HEK293 (cell line): ENCODE measurements at regions not wholly inside any gene's neighbourhood (a gene's known extent, or its start where the extent isn't known, plus 50 kb on each side); places are given as distances from the start of the nearest gene placed in this dataset.

Experiments
- FEZF1 ChIP-seq: fragments of 450-650 bp; formaldehyde crosslinking; IDR thresholded peaks from 2 replicates; pipeline ENCODE4 v1.5.1; 2016; ENCODE audit warnings: missing biosample characterization, missing genetic modification characterization
- GLIS1 ChIP-seq: fragments of 450-650 bp; formaldehyde crosslinking; IDR thresholded peaks from 2 replicates; pipeline ENCODE4 v1.5.1; 2016; ENCODE audit warnings: missing biosample characterization, missing genetic modification characterization
- KLF10 ChIP-seq: fragments of 450-650 bp; IDR thresholded peaks from 2 replicates; pipeline ENCODE4 v1.5.1; 2018; ENCODE audit warnings: missing biosample characterization, mild to moderate bottlenecking, missing genetic modification characterization
- KLF8 ChIP-seq: fragments of 450-650 bp; formaldehyde crosslinking; IDR thresholded peaks from 2 replicates; pipeline ENCODE4 v1.5.1; 2016; ENCODE audit warnings: missing biosample characterization, missing genetic modification characterization
- OVOL3 ChIP-seq: fragments of 450-650 bp; formaldehyde crosslinking; IDR thresholded peaks from 2 replicates; pipeline ENCODE4 v1.5.1; 2016; ENCODE audit warnings: missing biosample characterization, missing genetic modification characterization
- REPIN1 ChIP-seq: fragments of 450-650 bp; formaldehyde crosslinking; IDR thresholded peaks from 2 replicates; pipeline ENCODE4 v1.5.1; 2017; ENCODE audit warnings: missing biosample characterization, missing genetic modification characterization, low read depth
- WT1 ChIP-seq: fragments of 450-650 bp; formaldehyde crosslinking; IDR thresholded peaks from 2 replicates; pipeline ENCODE4 v1.5.1; 2016; ENCODE audit warnings: missing biosample characterization, missing genetic modification characterization
- ZNF112 ChIP-seq: fragments of 450-650 bp; formaldehyde crosslinking; IDR thresholded peaks from 2 replicates; pipeline ENCODE4 v1.5.0; 2017; ENCODE audit warnings: missing biosample characterization, missing genetic modification characterization
- ZNF292 ChIP-seq: fragments of 450-650 bp; formaldehyde crosslinking; IDR thresholded peaks from 2 replicates; pipeline ENCODE4 v1.5.1; 2016; ENCODE audit warnings: low read depth, missing biosample characterization, missing genetic modification characterization, borderline replicate concordance
- ZNF350 ChIP-seq: fragments of 450-650 bp; formaldehyde crosslinking; IDR thresholded peaks from 2 replicates; pipeline ENCODE4 v1.5.0; 2017; ENCODE audit warnings: missing biosample characterization, mild to moderate bottlenecking, missing genetic modification characterization
- ZNF394 ChIP-seq: fragments of 450-650 bp; formaldehyde crosslinking; IDR thresholded peaks from 2 replicates; pipeline ENCODE4 v1.5.1; 2016; ENCODE audit warnings: missing biosample characterization, missing genetic modification characterization, mild to moderate bottlenecking, moderate library complexity, borderline replicate concordance
- ZNF48 ChIP-seq: fragments of 450-650 bp; formaldehyde crosslinking; IDR thresholded peaks from 2 replicates; pipeline ENCODE4 v1.5.1; 2016; ENCODE audit warnings: missing biosample characterization, missing genetic modification characterization
- ZNF521 ChIP-seq: fragments of 450-650 bp; formaldehyde crosslinking; IDR thresholded peaks from 2 replicates; pipeline ENCODE4 v1.5.1; 2017; ENCODE audit warnings: missing biosample characterization, mild to moderate bottlenecking, missing genetic modification characterization
- ZNF530 ChIP-seq: fragments of 450-650 bp; formaldehyde crosslinking; IDR thresholded peaks from 2 replicates; pipeline ENCODE4 v1.5.1; 2016; ENCODE audit warnings: low read depth, missing biosample characterization, missing genetic modification characterization
- ZNF548 ChIP-seq: fragments of 450-650 bp; formaldehyde crosslinking; IDR thresholded peaks from 2 replicates; pipeline ENCODE4 v1.5.1; 2016; ENCODE audit warnings: missing biosample characterization, missing genetic modification characterization
- ZNF654 ChIP-seq: fragments of 450-650 bp; formaldehyde crosslinking; IDR thresholded peaks from 2 replicates; pipeline ENCODE4 v1.5.1; 2016; ENCODE audit warnings: low read depth, missing biosample characterization, missing genetic modification characterization
- ZNF76 ChIP-seq: fragments of 450-650 bp; formaldehyde crosslinking; IDR thresholded peaks from 2 replicates; pipeline ENCODE4; 2016; ENCODE audit warnings: low read depth, missing biosample characterization, missing genetic modification characterization, borderline replicate concordance
- ZSCAN23 ChIP-seq: fragments of 450-650 bp; formaldehyde crosslinking; IDR thresholded peaks from 2 replicates; pipeline ENCODE4 v1.5.1; 2016; ENCODE audit warnings: missing biosample characterization, missing genetic modification characterization
- ZXDB ChIP-seq: fragments of 450-650 bp; formaldehyde crosslinking; IDR thresholded peaks from 2 replicates; pipeline ENCODE4 v1.5.1; 2016; ENCODE audit warnings: missing biosample characterization, missing genetic modification characterization
- TF ChIP-seq, protein P1 (sequence below): fragments of 450-650 bp; formaldehyde crosslinking; IDR thresholded peaks from 2 replicates; pipeline ENCODE4 v1.5.1; 2016; ENCODE audit warnings: missing biosample characterization, missing genetic modification characterization
- TF ChIP-seq, protein P2 (sequence below): fragments of 450-650 bp; IDR thresholded peaks from 2 replicates; pipeline ENCODE4 v1.5.1; 2018; ENCODE audit warnings: missing biosample characterization, mild to moderate bottlenecking, missing genetic modification characterization
- TF ChIP-seq, protein P3 (sequence below): fragments of 450-650 bp; formaldehyde crosslinking; IDR thresholded peaks from 2 replicates; pipeline ENCODE4 v1.5.1; 2017; ENCODE audit warnings: missing biosample characterization, mild to moderate bottlenecking, missing genetic modification characterization, moderate library complexity
- TF ChIP-seq, protein P4 (sequence below): fragments of 450-650 bp; formaldehyde crosslinking; IDR thresholded peaks from 2 replicates; pipeline ENCODE4 v1.5.1; 2017; ENCODE audit warnings: missing biosample characterization, missing genetic modification characterization
- TF ChIP-seq, protein P5 (sequence below): fragments of 450-650 bp; formaldehyde crosslinking; IDR thresholded peaks from 2 replicates; pipeline ENCODE4 v1.5.1; 2017; ENCODE audit warnings: missing biosample characterization, missing genetic modification characterization
- TF ChIP-seq, protein P6 (sequence below): fragments of 450-650 bp; formaldehyde crosslinking; IDR thresholded peaks from 2 replicates; pipeline ENCODE4 v1.5.1; 2016; ENCODE audit warnings: missing biosample characterization, missing genetic modification characterization
- TF ChIP-seq, protein P7 (sequence below): fragments of 450-650 bp; formaldehyde crosslinking; IDR thresholded peaks from 2 replicates; pipeline ENCODE4 v1.5.1; 2016; ENCODE audit warnings: missing biosample characterization, missing genetic modification characterization
- TF ChIP-seq, protein P8 (sequence below): fragments of 450-650 bp; formaldehyde crosslinking; IDR thresholded peaks from 2 replicates; pipeline ENCODE4 v1.5.1; 2016; ENCODE audit warnings: missing biosample characterization, missing genetic modification characterization

DNA sequence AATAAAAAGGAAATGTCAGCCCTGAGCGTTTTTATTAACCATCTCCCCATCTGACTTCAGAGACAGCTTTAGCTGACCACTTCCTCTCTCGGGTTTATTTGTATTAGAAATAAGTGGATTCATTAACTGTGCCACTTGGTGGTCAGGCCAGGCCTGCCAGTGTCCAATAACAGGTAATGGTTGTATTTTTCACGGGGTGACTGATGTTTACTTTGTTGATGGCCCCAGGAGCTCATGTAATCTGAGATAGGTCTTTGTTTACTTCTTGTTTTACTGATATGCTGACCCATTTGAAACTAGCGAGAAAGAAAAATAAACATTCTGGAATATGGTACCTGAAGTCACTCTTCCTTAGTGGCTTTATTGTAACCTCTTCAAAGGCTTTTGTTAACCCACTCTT lies 504.3 kb upstream of the SLC35B3 start (continued):
- TF ChIP-seq, protein P1, sequence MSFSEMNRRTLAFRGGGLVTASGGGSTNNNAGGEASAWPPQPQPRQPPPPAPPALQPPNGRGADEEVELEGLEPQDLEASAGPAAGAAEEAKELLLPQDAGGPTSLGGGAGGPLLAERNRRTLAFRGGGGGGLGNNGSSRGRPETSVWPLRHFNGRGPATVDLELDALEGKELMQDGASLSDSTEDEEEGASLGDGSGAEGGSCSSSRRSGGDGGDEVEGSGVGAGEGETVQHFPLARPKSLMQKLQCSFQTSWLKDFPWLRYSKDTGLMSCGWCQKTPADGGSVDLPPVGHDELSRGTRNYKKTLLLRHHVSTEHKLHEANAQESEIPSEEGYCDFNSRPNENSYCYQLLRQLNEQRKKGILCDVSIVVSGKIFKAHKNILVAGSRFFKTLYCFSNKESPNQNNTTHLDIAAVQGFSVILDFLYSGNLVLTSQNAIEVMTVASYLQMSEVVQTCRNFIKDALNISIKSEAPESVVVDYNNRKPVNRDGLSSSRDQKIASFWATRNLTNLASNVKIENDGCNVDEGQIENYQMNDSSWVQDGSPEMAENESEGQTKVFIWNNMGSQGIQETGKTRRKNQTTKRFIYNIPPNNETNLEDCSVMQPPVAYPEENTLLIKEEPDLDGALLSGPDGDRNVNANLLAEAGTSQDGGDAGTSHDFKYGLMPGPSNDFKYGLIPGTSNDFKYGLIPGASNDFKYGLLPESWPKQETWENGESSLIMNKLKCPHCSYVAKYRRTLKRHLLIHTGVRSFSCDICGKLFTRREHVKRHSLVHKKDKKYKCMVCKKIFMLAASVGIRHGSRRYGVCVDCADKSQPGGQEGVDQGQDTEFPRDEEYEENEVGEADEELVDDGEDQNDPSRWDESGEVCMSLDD (tag by site-specific recombination) = peak; percentile 44; the same call in 1 of the 2 replicates
- TF ChIP-seq REPIN1 (tag by site-specific recombination) (0 out of 2 replicates have a peak, but pooled peaks have one; percentile 48), ZNF654 (tag by site-specific recombination) (no peak), OVOL3 (peak; percentile 40; the same call in 1 of the 2 replicates), ZNF548 (tag by site-specific recombination) (no peak), ZNF394 (tag by site-specific recombination) (peak; percentile 36; the same call in 1 of the 2 replicates), ZNF521 (tag by site-specific recombination) (no peak), WT1 (tag by site-specific recombination) (peak; percentile 91), ZNF350 (tag by site-specific recombination) (no peak), GLIS1 (tag by site-specific recombination) (peak; percentile 71), KLF8 (tag by site-specific recombination) (peak; percentile 89), ZNF48 (no peak), ZNF112 (tag by site-specific recombination) (no peak), ZNF76 (tag by site-specific recombination) (peak; percentile 24; the same call in 1 of the 2 replicates), ZSCAN23 (peak; percentile 92), ZNF292 (no peak), FEZF1 (tag by site-specific recombination) (peak; percentile 99), ZXDB (tag by site-specific recombination) (peak; percentile 85), ZNF530 (no peak), KLF10 (peak; percentile 77)
- TF ChIP-seq, protein P2, sequence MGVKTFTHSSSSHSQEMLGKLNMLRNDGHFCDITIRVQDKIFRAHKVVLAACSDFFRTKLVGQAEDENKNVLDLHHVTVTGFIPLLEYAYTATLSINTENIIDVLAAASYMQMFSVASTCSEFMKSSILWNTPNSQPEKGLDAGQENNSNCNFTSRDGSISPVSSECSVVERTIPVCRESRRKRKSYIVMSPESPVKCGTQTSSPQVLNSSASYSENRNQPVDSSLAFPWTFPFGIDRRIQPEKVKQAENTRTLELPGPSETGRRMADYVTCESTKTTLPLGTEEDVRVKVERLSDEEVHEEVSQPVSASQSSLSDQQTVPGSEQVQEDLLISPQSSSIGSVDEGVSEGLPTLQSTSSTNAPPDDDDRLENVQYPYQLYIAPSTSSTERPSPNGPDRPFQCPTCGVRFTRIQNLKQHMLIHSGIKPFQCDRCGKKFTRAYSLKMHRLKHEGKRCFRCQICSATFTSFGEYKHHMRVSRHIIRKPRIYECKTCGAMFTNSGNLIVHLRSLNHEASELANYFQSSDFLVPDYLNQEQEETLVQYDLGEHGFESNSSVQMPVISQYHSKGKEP (tag by site-specific recombination) = peak; percentile 62; the same call in 1 of the 2 replicates
- TF ChIP-seq, protein P3, sequence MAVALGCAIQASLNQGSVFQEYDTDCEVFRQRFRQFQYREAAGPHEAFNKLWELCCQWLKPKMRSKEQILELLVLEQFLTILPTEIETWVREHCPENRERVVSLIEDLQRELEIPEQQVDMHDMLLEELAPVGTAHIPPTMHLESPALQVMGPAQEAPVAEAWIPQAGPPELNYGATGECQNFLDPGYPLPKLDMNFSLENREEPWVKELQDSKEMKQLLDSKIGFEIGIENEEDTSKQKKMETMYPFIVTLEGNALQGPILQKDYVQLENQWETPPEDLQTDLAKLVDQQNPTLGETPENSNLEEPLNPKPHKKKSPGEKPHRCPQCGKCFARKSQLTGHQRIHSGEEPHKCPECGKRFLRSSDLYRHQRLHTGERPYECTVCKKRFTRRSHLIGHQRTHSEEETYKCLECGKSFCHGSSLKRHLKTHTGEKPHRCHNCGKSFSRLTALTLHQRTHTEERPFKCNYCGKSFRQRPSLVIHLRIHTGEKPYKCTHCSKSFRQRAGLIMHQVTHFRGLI (tag by site-specific recombination) = peak; percentile 68; the same call in 1 of the 2 replicates
- TF ChIP-seq, protein P4, sequence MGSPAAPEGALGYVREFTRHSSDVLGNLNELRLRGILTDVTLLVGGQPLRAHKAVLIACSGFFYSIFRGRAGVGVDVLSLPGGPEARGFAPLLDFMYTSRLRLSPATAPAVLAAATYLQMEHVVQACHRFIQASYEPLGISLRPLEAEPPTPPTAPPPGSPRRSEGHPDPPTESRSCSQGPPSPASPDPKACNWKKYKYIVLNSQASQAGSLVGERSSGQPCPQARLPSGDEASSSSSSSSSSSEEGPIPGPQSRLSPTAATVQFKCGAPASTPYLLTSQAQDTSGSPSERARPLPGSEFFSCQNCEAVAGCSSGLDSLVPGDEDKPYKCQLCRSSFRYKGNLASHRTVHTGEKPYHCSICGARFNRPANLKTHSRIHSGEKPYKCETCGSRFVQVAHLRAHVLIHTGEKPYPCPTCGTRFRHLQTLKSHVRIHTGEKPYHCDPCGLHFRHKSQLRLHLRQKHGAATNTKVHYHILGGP (tag by site-specific recombination) = peak; percentile 55; the same call in 1 of the 2 replicates
- TF ChIP-seq, protein P5, sequence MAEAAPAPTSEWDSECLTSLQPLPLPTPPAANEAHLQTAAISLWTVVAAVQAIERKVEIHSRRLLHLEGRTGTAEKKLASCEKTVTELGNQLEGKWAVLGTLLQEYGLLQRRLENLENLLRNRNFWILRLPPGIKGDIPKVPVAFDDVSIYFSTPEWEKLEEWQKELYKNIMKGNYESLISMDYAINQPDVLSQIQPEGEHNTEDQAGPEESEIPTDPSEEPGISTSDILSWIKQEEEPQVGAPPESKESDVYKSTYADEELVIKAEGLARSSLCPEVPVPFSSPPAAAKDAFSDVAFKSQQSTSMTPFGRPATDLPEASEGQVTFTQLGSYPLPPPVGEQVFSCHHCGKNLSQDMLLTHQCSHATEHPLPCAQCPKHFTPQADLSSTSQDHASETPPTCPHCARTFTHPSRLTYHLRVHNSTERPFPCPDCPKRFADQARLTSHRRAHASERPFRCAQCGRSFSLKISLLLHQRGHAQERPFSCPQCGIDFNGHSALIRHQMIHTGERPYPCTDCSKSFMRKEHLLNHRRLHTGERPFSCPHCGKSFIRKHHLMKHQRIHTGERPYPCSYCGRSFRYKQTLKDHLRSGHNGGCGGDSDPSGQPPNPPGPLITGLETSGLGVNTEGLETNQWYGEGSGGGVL (tag by site-specific recombination) = peak; percentile 64
- TF ChIP-seq, protein P6, sequence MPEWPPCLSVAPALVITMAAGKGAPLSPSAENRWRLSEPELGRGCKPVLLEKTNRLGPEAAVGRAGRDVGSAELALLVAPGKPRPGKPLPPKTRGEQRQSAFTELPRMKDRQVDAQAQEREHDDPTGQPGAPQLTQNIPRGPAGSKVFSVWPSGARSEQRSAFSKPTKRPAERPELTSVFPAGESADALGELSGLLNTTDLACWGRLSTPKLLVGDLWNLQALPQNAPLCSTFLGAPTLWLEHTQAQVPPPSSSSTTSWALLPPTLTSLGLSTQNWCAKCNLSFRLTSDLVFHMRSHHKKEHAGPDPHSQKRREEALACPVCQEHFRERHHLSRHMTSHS (tag by site-specific recombination) = peak; percentile 83; the same call in 1 of the 2 replicates
- TF ChIP-seq, protein P7, sequence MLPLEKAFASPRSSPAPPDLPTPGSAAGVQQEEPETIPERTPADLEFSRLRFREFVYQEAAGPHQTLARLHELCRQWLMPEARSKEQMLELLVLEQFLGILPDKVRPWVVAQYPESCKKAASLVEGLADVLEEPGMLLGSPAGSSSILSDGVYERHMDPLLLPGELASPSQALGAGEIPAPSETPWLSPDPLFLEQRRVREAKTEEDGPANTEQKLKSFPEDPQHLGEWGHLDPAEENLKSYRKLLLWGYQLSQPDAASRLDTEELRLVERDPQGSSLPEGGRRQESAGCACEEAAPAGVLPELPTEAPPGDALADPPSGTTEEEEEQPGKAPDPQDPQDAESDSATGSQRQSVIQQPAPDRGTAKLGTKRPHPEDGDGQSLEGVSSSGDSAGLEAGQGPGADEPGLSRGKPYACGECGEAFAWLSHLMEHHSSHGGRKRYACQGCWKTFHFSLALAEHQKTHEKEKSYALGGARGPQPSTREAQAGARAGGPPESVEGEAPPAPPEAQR = no peak
- TF ChIP-seq, protein P8, sequence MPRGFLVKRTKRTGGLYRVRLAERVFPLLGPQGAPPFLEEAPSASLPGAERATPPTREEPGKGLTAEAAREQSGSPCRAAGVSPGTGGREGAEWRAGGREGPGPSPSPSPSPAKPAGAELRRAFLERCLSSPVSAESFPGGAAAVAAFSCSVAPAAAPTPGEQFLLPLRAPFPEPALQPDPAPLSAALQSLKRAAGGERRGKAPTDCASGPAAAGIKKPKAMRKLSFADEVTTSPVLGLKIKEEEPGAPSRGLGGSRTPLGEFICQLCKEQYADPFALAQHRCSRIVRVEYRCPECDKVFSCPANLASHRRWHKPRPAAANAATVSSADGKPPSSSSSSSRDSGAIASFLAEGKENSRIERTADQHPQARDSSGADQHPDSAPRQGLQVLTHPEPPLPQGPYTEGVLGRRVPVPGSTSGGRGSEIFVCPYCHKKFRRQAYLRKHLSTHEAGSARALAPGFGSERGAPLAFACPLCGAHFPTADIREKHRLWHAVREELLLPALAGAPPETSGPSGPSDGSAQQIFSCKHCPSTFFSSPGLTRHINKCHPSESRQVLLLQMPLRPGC (tag by site-specific recombination) = peak; percentile 94
